ENCODE measurements at regions not wholly inside any gene's neighbourhood (a gene's known extent, or its start where the extent isn't known, plus 50 kb on each side); places are given as distances from the start of the nearest gene placed in this dataset.

DNA sequence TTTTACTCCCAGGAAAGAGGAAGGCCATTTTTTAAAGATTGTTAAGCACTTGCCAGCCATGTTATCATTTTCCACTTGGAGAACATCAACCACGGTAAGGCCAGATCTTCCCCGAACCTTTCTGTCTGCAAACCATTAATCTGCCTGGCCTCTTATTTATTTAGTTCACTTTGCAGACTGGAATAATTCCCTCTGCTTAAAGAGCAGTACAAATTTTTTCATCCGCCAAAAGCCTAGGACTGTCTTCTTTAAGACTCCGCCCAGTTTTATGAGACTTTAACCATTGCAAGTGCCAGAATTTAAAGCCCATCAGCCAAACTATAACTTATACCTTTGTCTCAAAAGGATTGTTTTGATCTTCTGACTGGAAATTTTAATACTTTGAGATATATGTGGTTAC is 426.3 kb downstream of the KCTD12 start:
- peaks cover 21% of the 10 kb centered on the region for H3K27me3 Mint-ChIP-seq (ENCODE audit: unreplicated experiment)
- TF ChIP-seq, protein P1, sequence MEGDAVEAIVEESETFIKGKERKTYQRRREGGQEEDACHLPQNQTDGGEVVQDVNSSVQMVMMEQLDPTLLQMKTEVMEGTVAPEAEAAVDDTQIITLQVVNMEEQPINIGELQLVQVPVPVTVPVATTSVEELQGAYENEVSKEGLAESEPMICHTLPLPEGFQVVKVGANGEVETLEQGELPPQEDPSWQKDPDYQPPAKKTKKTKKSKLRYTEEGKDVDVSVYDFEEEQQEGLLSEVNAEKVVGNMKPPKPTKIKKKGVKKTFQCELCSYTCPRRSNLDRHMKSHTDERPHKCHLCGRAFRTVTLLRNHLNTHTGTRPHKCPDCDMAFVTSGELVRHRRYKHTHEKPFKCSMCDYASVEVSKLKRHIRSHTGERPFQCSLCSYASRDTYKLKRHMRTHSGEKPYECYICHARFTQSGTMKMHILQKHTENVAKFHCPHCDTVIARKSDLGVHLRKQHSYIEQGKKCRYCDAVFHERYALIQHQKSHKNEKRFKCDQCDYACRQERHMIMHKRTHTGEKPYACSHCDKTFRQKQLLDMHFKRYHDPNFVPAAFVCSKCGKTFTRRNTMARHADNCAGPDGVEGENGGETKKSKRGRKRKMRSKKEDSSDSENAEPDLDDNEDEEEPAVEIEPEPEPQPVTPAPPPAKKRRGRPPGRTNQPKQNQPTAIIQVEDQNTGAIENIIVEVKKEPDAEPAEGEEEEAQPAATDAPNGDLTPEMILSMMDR (IDR thresholded peaks at IDR 0.05): no peak
- no peaks in the 10 kb centered on the region for H3K9me3 Mint-ChIP-seq (ENCODE audit: unreplicated experiment)
- no peaks in the 10 kb centered on the region for H3K36me3 Mint-ChIP-seq (ENCODE audit: unreplicated experiment)
- H3K27ac Mint-ChIP-seq (ENCODE audit: unreplicated experiment): no peak overlapping the region
- no peak overlapping the region for H3K4me3 Mint-ChIP-seq (ENCODE audit: unreplicated experiment)
- H3K4me1 Mint-ChIP-seq (ENCODE audit: unreplicated experiment): no peaks in the 10 kb centered on the region
- DNase-seq (ENCODE audit: extremely low spot score, unreplicated experiment): no peak

GRCh38 chr13:76455960-76456359 is 430.2 kb downstream of the KCTD12 start:
- Mint-ChIP-seq H3K27ac (ENCODE audit: unreplicated experiment) (no peak overlapping the region), H3K9me3 (ENCODE audit: unreplicated experiment) (peaks cover 32% of the 10 kb centered on the region), H3K4me1 (ENCODE audit: unreplicated experiment) (no peaks in the 10 kb centered on the region), H3K36me3 (ENCODE audit: unreplicated experiment) (peaks cover 3% of the 10 kb centered on the region), H3K4me3 (ENCODE audit: unreplicated experiment) (no peak overlapping the region), H3K27me3 (ENCODE audit: unreplicated experiment) (peaks cover 7% of the 10 kb centered on the region)
- DNase-seq (ENCODE audit: extremely low spot score, unreplicated experiment): no peak
- TF ChIP-seq, protein P1 (IDR thresholded peaks at IDR 0.05): no peak

DNA sequence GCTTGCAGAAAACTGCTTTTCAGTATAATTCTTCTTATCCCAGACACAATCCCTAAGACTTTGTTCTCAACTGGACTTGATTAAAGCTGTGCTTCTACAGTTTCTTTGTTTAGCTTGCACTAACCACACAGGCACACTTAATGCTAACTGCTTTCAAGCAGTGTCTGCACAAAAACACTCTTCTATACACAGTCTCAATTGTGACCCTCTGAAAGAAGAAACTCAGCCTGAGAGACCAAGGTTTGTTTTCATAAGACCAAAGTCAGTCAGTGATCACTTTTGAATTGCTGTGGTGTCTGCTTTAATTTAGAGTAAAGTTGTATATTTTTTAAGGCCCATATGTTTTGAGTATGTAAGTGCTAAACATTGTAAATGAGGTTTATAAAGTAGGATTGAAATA is 431.2 kb downstream of the KCTD12 start:
- H3K27ac Mint-ChIP-seq (ENCODE audit: unreplicated experiment): no peak overlapping the region
- H3K36me3 Mint-ChIP-seq (ENCODE audit: unreplicated experiment): peaks cover 3% of the 10 kb centered on the region
- DNase-seq (ENCODE audit: extremely low spot score, unreplicated experiment): no peak

GRCh38 chr13:76449716-76450115 is 436.5 kb downstream of the KCTD12 start:
- Mint-ChIP-seq H3K36me3 (ENCODE audit: unreplicated experiment) (peaks cover 3% of the 10 kb centered on the region), H3K27ac (ENCODE audit: unreplicated experiment) (no peak overlapping the region), H3K9me3 (ENCODE audit: unreplicated experiment) (peaks cover 33% of the 10 kb centered on the region), H3K4me3 (ENCODE audit: unreplicated experiment) (no peak overlapping the region), H3K27me3 (ENCODE audit: unreplicated experiment) (peaks cover 11% of the 10 kb centered on the region), H3K4me1 (ENCODE audit: unreplicated experiment) (no peaks in the 10 kb centered on the region)
- no peak for DNase-seq (ENCODE audit: extremely low spot score, unreplicated experiment)
- TF ChIP-seq, protein P1 (IDR thresholded peaks at IDR 0.05): no peak

More for the DNA sequence above, 431.2 kb downstream of the KCTD12 start:
- peaks cover 33% of the 10 kb centered on the region for H3K9me3 Mint-ChIP-seq (ENCODE audit: unreplicated experiment)
- TF ChIP-seq, protein P1 (IDR thresholded peaks at IDR 0.05): no peak
- peaks cover 3% of the 10 kb centered on the region for H3K27me3 Mint-ChIP-seq (ENCODE audit: unreplicated experiment)
- no peak overlapping the region for H3K4me3 Mint-ChIP-seq (ENCODE audit: unreplicated experiment)
- H3K4me1 Mint-ChIP-seq (ENCODE audit: unreplicated experiment): no peaks in the 10 kb centered on the region

GRCh38 chr13:76446191-76446590 is 440.0 kb downstream of the KCTD12 start:
- H3K4me1 Mint-ChIP-seq (ENCODE audit: unreplicated experiment): no peaks in the 10 kb centered on the region
- peaks cover 13% of the 10 kb centered on the region for H3K27me3 Mint-ChIP-seq (ENCODE audit: unreplicated experiment)
- DNase-seq (ENCODE audit: extremely low spot score, unreplicated experiment): no peak
- TF ChIP-seq, protein P1 (IDR thresholded peaks at IDR 0.05): no peak
- no peak overlapping the region for H3K27ac Mint-ChIP-seq (ENCODE audit: unreplicated experiment)
- no peaks in the 10 kb centered on the region for H3K36me3 Mint-ChIP-seq (ENCODE audit: unreplicated experiment)
- no peak overlapping the region for H3K4me3 Mint-ChIP-seq (ENCODE audit: unreplicated experiment)
- peaks cover 16% of the 10 kb centered on the region for H3K9me3 Mint-ChIP-seq (ENCODE audit: unreplicated experiment)
